NCI-H2029 (cell line): ENCODE measurements at regions not wholly inside any gene's neighbourhood (a gene's known extent, or its start where the extent isn't known, plus 50 kb on each side); places are given as distances from the start of the nearest gene placed in this dataset.

Source experiments
- DNase-seq: peaks from one replicate; lab custom pipeline; 2025; lab: John Stamatoyannopoulos, UW

GRCh38 chr15:77540312-77541060 is 92.2 kb downstream of the LINGO1 start:
- no peak for DNase-seq

- peak; percentile 84 for DNase-seq
Observed at GRCh38 chr15:77538793-77539497, 93.8 kb downstream of the LINGO1 start.

GRCh38 chr15:77538027-77538451 is 94.7 kb downstream of the LINGO1 start:
- no peak for DNase-seq

- no peak for DNase-seq
Observed at GRCh38 chr15:77537006-77537405, 95.7 kb downstream of the LINGO1 start.

DNA sequence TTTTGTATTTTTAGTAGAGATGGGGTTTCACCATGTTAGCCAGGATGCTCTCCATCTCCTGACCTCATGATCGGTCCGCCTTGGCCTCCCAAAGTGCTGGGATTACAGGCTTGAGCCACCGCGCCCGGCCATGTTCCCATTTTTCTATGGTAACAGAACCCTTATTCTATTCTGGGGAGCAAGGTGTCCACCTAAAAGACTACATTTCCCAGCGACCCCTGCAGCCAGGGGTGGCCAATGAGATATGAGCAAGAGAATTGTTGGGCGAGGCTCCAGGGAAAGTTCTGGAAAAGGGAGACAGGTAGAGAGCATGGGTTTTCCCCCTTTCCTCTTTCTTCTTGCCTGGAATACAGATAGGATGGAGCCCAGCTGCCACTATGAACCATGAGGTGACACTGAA is 96.9 kb downstream of the LINGO1 start:
- DNase-seq: no peak
